ENCODE measurements at regions not wholly inside any gene's neighbourhood (a gene's known extent, or its start where the extent isn't known, plus 50 kb on each side); places are given as distances from the start of the nearest gene placed in this dataset.

- no peak for DNase-seq
Observed at GRCh38 chr1:235025422-235025984, 103.1 kb downstream of the TOMM20 start.

GRCh38 chr1:235024711-235025421 is 103.8 kb downstream of the TOMM20 start:
- DNase-seq: no peak

GRCh38 chr1:235023711-235024439 is 104.8 kb downstream of the TOMM20 start:
- no peak for DNase-seq

GRCh38 chr1:235022981-235023710 is 105.5 kb downstream of the TOMM20 start:
- no peak for DNase-seq

- DNase-seq: no peak
Observed at GRCh38 chr1:235022341-235022980, 106.2 kb downstream of the TOMM20 start.

GRCh38 chr1:235021815-235022214 is 106.8 kb downstream of the TOMM20 start:
- DNase-seq: no peak

- DNase-seq: no peak
Observed at GRCh38 chr1:235021321-235021720, 107.3 kb downstream of the TOMM20 start.

GRCh38 chr1:235019961-235020360 is 108.7 kb downstream of the TOMM20 start:
- DNase-seq: no peak

- DNase-seq: no peak
Observed at GRCh38 chr1:235019471-235019870, 109.2 kb downstream of the TOMM20 start.

- no peak for DNase-seq
Observed at GRCh38 chr1:235018720-235019444, 109.8 kb downstream of the TOMM20 start.

- no peak for DNase-seq
Observed at GRCh38 chr1:235018161-235018560, 110.5 kb downstream of the TOMM20 start.

- no peak for DNase-seq
Observed at GRCh38 chr1:235017719-235018118, 110.9 kb downstream of the TOMM20 start.

- no peak for DNase-seq
Observed at GRCh38 chr1:235017191-235017590, 111.4 kb downstream of the TOMM20 start.

GRCh38 chr1:235015291-235015985 is 113.2 kb downstream of the TOMM20 start:
- peak; percentile 27 for DNase-seq

GRCh38 chr1:235014756-235015155 is 113.9 kb downstream of the TOMM20 start:
- no peak for DNase-seq

GRCh38 chr1:235013512-235013911 is 115.1 kb downstream of the TOMM20 start:
- no peak for DNase-seq

- DNase-seq: no peak
Observed at GRCh38 chr1:235012436-235013210, 116.0 kb downstream of the TOMM20 start.

GRCh38 chr1:235011599-235012435 is 116.8 kb downstream of the TOMM20 start:
- DNase-seq: peak; percentile 98

- peak; percentile 44 for DNase-seq
Observed at GRCh38 chr1:235011064-235011598, 117.5 kb downstream of the TOMM20 start.

Measured in central memory CD4-positive, alpha-beta T cell (primary cell).